ENCODE measurements at regions not wholly inside any gene's neighbourhood (a gene's known extent, or its start where the extent isn't known, plus 50 kb on each side); places are given as distances from the start of the nearest gene placed in this dataset.

DNA sequence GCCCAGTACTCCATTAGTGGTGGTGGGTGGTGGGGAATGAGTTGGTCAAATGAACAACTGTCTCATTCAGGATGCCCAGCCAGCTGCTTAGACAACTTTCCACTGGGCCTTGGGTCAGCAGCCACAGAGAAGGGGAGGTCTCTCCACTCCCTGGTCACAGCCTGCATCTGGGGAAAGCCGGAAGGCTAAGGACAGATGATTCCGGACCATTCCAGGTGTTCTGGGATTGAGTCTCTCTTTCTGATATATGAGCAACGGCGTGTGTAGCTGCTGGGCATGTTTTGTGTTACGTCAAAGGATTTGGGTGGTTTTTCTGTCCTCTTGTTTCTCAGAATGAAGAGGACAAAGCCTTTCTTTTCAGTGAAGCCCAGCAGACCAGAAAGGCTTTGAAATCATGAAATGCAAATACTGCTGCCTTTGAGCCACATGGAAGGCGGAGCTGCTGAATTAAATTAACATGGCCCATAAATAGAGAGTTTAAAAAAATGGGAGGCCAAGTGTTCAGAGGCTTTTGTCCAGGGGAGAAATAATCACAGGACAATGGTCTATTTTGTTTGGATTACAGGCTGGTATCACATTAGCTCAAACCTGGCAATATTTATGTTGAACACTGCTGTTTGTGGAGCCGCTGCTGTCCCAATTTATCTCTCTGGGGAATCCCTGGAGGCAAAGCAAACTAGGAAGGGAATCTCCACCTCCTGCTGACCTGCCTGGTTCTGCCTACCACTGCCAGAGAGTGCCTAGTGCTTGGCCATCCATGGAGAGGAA, 234.4 kb upstream of the E2F8 start:
- Histone ChIP-seq H3K27ac (no peak overlapping the region), H3K4me3 (no peak overlapping the region), H3K4me1 (replicated peaks in 1 of 2) (no peaks in the 10 kb centered on the region), H3K27me3 (no peaks in the 10 kb centered on the region), H3K9me3 (replicated peaks in 1 of 3) (no peaks in the 10 kb centered on the region), H3K36me3 (replicated peaks in 1 of 2) (no peaks in the 10 kb centered on the region)
- 80 to 91% (median 82%) methylated on average over 7 of the region's 7 CpGs for WGBS, 4 donors
- no peak for DNase-seq
- intact Hi-C loops (cut with DNase I) = no loop called here
- TF ChIP-seq POLR2A (IDR thresholded peaks at IDR 0.05) (no peak), CTCF (IDR thresholded peaks at IDR 0.05) (no peak)

DNA sequence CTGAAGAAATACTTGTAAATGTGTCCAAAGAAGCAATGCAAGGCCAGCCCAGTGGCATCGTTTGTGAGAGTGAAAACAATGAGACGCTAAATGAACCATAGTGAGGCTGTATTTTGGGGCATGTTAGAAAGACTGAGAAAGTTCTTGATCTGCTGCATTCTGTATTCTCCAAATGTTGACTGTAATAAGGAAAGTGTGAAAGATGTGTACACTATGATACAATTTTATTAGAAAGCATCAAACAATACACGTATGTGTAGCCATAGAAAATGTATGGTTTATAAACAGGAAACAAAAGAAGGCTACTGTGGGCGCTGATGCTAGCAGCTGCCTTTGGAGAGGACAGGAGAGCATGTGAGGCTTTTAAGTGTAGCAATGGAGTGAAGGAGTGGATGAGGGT, 233.5 kb upstream of the E2F8 start:
- no peaks in the 10 kb centered on the region for H3K36me3 ChIP-seq (replicated peaks in 1 of 2)
- H3K9me3 ChIP-seq (replicated peaks in 1 of 3) = no peaks in the 10 kb centered on the region
- WGBS, 4 donors = 76 to 83% (median 82%) methylated on average over 4 of the region's 4 CpGs
- TF ChIP-seq POLR2A (IDR thresholded peaks at IDR 0.05) (no peak), CTCF (IDR thresholded peaks at IDR 0.05) (no peak)
- H3K4me1 ChIP-seq (replicated peaks in 1 of 2) = no peaks in the 10 kb centered on the region
- intact Hi-C loops (cut with DNase I) = no loop called here
- no peak overlapping the region for H3K4me3 ChIP-seq
- H3K27ac ChIP-seq = no peak overlapping the region
- DNase-seq = no peak
- H3K27me3 ChIP-seq = no peaks in the 10 kb centered on the region

GRCh38 chr11:19472679-19473078, 231.9 kb upstream of the E2F8 start:
- Histone ChIP-seq H3K27me3 (no peaks in the 10 kb centered on the region), H3K36me3 (replicated peaks in 1 of 2) (no peaks in the 10 kb centered on the region), H3K4me1 (replicated peaks in 1 of 2) (no peaks in the 10 kb centered on the region), H3K9me3 (replicated peaks in 1 of 3) (no peaks in the 10 kb centered on the region), H3K27ac (no peak overlapping the region), H3K4me3 (no peak overlapping the region)
- 73 to 92% (median 84%) methylated on average over 3 of the region's 3 CpGs for WGBS, 4 donors
- intact Hi-C loops (cut with DNase I) = no loop called here
- TF ChIP-seq POLR2A (IDR thresholded peaks at IDR 0.05) = no peak
- no peak for TF ChIP-seq CTCF (IDR thresholded peaks at IDR 0.05)
- DNase-seq = no peak

DNA sequence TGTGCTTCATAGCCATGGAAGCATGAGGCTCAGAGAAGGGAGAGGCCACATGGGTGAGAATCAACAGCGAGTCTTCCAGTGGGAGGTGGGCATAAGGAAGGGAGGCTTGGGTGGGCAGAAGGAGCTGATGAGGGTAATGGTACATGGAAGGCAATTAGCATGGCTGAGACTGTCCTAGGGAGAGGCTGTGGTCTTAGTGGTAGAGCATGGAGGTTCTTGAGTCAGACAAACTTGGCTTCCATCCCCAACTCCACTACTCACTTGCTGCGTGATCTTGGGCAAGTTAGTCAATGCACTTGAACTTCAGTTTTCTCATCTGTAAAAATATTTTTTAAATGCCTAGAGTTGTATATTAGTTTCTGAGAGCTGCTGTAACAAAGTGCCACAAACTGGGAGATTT, 227.2 kb upstream of the E2F8 start:
- H3K27ac ChIP-seq = no peak overlapping the region
- H3K9me3 ChIP-seq (replicated peaks in 1 of 3) = no peaks in the 10 kb centered on the region
- 80 to 95% (median 88%) methylated on average over 2 of the region's 2 CpGs for WGBS, 4 donors
- intact Hi-C loops (cut with DNase I) = no loop called here
- H3K27me3 ChIP-seq = no peaks in the 10 kb centered on the region
- H3K4me3 ChIP-seq = no peak overlapping the region
- no peaks in the 10 kb centered on the region for H3K36me3 ChIP-seq (replicated peaks in 1 of 2)
- TF ChIP-seq POLR2A (IDR thresholded peaks at IDR 0.05) = no peak
- no peak for TF ChIP-seq CTCF (IDR thresholded peaks at IDR 0.05)
- H3K4me1 ChIP-seq (replicated peaks in 1 of 2) = no peaks in the 10 kb centered on the region
- no peak for DNase-seq

Measured in adrenal gland (tissue), 9 donors.